Urothelium cell line (cell line): ENCODE measurements at regions not wholly inside any gene's neighbourhood (a gene's known extent, or its start where the extent isn't known, plus 50 kb on each side); places are given as distances from the start of the nearest gene placed in this dataset.

Experiments
- DNase-seq: peaks from one replicate; pipeline ENCODE4 v3.0.0; 2011; ENCODE audit warnings: low spot score, mixed read lengths
- FAIRE-seq: peaks from 2 replicates; lab custom pipeline; 2011; peaks lifted over from hg19 to GRCh38; lab: Jason Lieb, UNC

DNA sequence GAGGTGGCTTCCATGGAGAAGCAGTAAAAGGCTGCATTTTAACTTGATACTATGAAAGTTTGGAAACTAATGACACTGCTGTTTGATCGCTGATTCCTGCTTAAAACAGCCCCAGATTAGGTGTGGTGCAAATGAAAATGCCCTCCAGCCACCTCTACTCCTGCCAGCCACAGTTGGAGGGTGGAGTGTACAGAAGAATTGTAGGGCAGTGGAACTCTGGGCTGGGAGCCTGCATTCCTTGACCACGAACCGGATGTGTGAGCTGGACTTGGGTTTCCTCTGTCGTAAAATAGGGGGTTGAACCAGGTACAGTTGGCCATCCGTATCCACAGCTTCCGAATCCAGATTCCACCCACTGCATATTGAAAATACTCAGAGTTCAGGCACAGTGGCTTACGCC, 84.6 kb upstream of the RFX8 start:
- DNase-seq (no peak), FAIRE-seq (no peak)

DNA sequence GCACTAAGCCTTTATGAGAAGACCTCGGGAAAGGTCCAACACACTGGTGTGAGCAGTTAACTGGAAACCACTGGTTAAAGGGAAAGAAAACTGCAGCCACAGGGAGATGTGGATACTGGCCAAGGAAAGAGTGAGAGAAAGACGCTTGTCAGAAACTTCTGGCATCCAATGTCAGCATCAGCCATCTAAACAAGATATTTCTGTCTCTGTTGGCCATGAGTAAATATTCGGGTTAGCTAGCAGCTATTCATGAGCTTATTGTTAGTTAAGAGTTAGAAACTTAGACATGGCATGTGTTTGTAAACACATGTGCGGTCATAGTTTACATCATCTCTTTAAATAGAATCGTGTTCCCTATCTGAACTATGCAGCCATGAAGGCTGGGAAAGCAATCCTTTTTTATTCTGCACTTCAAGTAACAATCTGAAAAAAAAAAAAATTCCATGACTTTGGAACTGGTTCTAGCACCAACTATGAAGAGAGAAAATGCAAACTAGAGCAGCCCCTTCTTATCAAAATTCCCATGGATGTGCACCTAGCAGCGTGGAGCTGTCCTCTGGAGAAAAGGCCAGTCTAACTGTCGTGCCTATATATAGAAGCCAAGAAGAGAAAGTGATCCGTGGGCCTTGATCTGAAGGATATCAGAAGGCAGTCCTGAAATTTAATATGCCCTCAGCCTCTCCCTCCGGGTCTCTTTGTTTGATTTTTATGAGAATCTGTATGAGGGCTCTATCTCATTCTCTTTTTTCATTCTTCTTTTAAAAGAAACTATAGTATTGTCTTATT, 84.0 kb upstream of the RFX8 start:
- FAIRE-seq (no peak), DNase-seq (no peak)

GRCh38 chr2:101556033-101556459, 81.1 kb upstream of the RFX8 start:
- no peak for DNase-seq
- FAIRE-seq = no peak

GRCh38 chr2:101551336-101551888, 76.5 kb upstream of the RFX8 start:
- DNase-seq = no peak
- no peak for FAIRE-seq

GRCh38 chr2:101550555-101550954, 75.6 kb upstream of the RFX8 start:
- FAIRE-seq (no peak), DNase-seq (no peak)

- no peak for FAIRE-seq
- DNase-seq = no peak
Measured at GRCh38 chr2:101549371-101549770, 74.5 kb upstream of the RFX8 start.

- FAIRE-seq = no peak
- DNase-seq = no peak
Measured at GRCh38 chr2:101546376-101547058, 71.6 kb upstream of the RFX8 start.

GRCh38 chr2:101545950-101546349, 71.0 kb upstream of the RFX8 start:
- DNase-seq (no peak), FAIRE-seq (no peak)

- no peak for DNase-seq
- no peak for FAIRE-seq
Measured at GRCh38 chr2:101540518-101540917, 65.6 kb upstream of the RFX8 start.

- FAIRE-seq (no peak), DNase-seq (no peak)
Measured at GRCh38 chr2:101538076-101538475, 63.2 kb upstream of the RFX8 start.

DNA sequence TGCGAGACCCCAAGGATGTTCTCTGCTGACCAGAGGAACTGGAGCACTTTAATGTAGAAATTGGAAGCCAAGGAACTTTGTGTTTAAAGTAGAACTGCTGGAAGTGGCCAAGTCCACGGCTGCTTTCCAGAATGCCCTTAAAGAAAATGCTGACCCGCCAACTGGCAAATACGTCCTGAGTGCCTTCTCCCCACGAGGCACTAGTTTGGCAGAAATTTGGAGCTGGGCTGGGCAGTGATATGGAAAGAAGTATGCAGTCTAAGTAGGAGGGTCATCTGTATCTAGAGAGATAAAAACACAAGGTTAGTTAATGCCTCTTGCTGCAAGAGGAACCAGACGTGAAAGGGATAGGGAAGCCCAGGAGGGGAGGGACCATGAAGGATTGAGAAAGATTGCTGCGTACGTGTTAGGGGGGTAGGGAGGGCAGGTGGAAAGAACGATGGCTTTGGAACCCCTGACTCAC, 59.3 kb upstream of the RFX8 start:
- FAIRE-seq (no peak), DNase-seq (no peak)

DNA sequence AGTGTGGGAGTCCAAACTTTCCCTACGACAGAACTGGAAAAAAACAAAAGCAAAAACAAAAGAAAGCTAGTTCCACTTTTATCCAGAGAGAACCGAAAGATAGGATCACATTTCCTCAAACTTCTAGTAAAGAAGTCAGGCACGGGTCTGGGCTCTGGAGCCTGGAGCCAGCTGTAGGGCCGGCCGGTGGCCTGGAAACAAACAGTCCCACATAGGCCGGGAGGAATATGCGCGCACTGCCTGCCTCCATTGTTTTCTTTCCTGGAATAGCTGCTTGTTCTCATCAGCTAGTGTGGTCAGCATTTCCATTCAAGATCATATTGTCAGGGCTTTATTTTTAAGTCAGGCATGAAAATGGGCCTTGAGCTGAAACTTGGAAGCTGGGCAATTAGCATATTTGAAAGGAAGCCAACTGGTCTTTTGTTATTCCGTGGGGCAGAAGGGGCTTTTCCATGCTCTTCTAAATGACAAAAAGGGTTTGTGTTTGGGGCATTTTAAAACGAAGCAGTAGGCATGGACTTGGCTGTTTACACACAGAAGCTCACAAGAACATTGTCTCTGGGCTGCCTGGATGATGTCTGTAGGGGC, 58.7 kb upstream of the RFX8 start:
- FAIRE-seq = no peak

DNA sequence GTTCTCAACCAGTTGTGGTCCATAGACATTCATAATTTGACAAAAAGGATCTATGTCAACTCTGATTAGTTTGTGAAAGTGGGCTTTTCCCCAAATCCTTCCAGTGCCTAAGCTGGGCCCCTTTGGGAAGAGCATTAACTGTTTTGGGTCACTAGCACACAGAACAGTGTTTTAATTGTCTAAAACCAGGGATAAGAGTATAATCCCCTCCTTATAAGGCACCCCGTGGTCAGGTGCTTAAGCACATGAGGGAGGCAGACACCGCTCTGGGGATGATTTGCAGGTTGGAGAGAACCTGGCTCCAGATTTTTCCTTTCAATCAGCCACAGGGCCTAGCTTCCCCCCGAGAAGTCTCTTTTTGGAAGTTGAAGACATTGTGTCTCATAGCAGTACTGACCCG, 53.6 kb upstream of the RFX8 start:
- FAIRE-seq = no peak
- DNase-seq = no peak

More for the DNA sequence above, 58.7 kb upstream of the RFX8 start:
- no peak for DNase-seq

DNA sequence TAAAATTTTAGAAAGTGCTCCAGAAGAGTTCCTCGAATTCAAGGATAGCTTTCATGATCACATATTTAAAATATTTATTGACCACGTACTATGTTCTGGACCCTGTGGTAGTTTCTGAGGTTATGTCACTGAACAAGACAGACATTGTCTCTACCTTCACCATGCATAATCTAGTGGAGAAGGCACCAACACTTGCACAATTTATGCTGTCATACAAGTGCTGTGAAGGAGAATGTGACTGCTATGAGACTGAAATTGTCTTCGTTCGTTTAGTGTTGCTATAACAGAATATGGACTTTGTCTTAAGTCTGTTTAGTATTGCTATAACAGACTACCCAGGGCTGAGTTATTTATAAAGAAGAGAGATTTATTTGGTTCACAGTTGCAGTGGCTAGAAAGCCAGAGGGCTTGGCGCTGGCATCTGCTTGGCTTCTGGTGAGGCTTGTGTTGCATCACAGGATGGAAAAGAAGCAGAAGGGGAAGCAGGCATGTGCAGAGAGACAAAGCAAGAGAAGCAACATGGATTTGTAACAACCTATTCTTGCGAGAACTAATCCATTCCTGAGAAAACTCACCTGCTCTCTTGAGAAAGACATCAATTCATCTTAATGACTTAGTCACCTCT, 50.0 kb upstream of the RFX8 start:
- no peak for DNase-seq
- FAIRE-seq = no peak
